HTR-8/SVneo (cell line): ENCODE measurements at regions not wholly inside any gene's neighbourhood (a gene's known extent, or its start where the extent isn't known, plus 50 kb on each side); places are given as distances from the start of the nearest gene placed in this dataset.
"Not testable (repeated sequence)": the region's sequence is repeated elsewhere in the genome, so short reads cannot be mapped to it uniquely, and the experiment has no call there.

Source experiments
- DNase-seq: peaks from one replicate; pipeline ENCODE4 v3.0.0; 2011; ENCODE audit warnings: low spot score, mixed read lengths; ENCODE audit not compliant: insufficient read length
- FAIRE-seq: peaks from 2 replicates; lab custom pipeline; 2011; peaks lifted over from hg19 to GRCh38; lab: Jason Lieb, UNC

- no peak for FAIRE-seq
- DNase-seq, result no peak
Observed at GRCh38 chr10:21463436-21463835, 62.0 kb downstream of the SKIDA1 start.

DNA sequence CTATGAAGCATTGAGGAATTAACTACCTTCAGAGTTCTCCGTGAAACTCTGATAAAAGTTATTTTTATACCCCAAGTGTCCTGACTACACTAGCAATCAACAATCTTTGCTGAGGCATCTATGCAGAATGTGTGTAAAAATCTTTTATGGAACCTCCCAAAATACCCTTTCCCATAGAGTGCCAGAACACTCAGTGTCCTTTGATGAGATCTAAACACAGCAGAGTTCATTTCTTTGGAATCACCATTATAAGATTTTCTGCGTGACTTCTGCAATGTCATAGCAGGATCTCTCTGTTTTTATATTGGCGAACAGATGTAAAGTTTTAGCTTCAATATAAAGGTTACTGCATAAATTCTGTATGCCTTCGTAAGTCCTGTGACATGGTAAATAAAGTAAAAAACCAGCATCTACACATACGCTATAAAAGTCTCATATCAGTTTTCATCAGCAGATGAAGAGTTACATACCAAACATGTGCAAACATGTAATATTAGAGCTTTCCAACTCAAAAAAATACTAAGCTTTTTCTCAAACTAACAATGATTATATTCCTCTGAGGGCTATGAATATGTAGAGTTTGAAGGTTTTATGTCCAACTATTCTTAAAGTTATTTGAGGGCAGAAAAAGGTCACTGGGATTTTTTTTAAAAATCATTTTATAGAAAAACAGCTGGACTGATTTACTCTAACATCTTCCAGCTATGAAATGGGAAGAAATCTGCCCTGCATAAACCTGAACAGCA, 67.2 kb downstream of the SKIDA1 start:
- DNase-seq (no peak), FAIRE-seq (no peak)

GRCh38 chr10:21456160-21456559, 69.3 kb downstream of the SKIDA1 start:
- FAIRE-seq, result no peak
- no peak for DNase-seq

- FAIRE-seq (no peak), DNase-seq (no peak)
Observed at GRCh38 chr10:21452203-21452602, 73.3 kb downstream of the SKIDA1 start.

- no peak for FAIRE-seq
- DNase-seq, result no peak
Observed at GRCh38 chr10:21449288-21449966, 76.1 kb downstream of the SKIDA1 start.

DNA sequence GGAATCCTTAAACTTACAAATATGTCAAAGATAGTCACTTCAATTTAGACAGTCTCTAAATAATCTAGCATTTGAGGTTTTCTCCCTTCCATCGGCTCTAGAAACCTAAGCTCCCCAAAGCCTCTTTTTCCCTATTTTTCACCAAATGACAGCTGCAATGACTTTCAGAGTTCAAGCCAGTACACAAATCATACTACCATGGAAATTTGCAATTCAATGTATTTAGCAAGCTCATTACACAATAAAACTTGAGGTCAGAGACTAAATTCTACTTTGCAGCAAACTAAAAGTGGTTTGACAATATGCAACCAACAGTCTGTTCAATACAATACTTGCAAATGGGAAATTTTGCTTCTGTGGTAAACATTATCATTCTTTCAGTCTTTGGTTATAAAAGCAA, 80.3 kb downstream of the SKIDA1 start:
- no peak for DNase-seq
- no peak for FAIRE-seq

- FAIRE-seq, result no peak
- no peak for DNase-seq
Observed at GRCh38 chr10:21441625-21442024, 83.9 kb downstream of the SKIDA1 start.

DNA sequence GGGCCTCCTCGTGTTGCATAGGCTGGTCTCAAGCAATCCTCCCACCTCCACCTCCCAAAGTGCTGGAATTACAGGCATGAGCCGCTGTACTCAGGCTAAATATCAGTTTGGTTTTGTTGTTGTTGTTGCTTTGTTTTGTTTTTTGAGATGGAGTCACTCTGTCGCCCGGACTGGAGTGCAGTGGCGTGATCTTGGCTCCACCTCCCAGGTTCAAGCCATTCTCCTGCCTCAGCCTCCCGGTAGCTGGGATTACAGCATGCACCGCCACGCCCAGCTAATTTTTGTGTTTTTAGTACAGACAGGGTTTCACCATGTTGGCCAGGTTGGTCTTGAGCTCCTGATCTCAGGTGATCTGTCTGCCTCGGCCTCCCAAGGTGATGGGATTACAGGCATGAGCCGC, 86.6 kb downstream of the SKIDA1 start:
- not testable (repeated sequence) for DNase-seq, FAIRE-seq

DNA sequence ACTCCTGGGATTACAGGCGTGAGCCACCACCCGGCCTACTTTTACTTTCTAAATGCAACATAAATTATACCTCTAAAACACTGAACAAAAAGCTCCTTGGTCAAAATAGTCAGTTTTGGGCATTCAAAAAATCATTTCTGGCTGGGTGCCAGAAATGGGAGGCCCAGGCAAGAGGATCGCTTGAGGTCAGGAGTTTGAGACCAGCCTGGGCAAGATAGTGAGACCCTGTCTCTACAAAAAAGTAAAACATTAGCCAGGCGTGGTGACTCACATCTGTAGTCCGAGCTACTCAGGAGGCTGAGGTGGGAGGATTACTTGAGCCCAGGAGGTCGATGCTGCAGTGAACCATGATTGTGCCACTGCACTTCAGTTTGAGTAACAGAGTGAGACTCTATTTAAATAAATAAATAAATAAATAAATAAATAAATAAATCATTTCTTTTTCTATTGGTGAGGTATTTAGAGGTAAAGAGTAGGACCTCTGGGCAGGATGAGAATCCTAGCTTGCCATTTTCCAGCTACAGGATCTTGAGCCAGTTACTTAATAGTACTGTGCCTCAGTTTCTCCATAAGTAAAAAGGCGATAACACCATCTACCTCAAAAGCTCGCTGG, 87.6 kb downstream of the SKIDA1 start:
- DNase-seq, result no peak
- FAIRE-seq, result no peak

- no peak for FAIRE-seq
- no peak for DNase-seq
Observed at GRCh38 chr10:21432266-21432665, 93.2 kb downstream of the SKIDA1 start.

- DNase-seq, result no peak
- FAIRE-seq, result no peak
Observed at GRCh38 chr10:21431799-21432198, 93.7 kb downstream of the SKIDA1 start.

GRCh38 chr10:21427804-21428481, 97.5 kb downstream of the SKIDA1 start:
- FAIRE-seq (no peak), DNase-seq (peak; percentile 21)

DNA sequence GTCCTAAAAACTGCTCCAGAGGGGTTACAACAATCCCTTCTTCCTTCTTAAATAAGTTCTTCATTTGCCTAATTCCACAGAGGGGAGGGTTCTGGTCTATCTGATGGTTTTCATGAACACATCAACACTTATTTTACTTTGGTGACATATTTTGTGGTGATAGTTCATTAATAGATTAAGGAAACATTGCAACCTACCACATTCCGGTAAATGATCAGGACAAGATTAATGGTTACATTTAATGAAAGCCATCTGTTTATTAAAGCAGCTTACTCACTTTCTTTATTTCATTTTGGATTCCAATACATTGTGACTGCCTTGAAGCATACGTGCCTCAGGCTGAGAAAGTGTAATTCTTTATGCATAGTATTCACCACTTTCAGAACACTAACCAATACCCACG, 101.0 kb downstream of the SKIDA1 start:
- FAIRE-seq, result no peak
- no peak for DNase-seq

DNA sequence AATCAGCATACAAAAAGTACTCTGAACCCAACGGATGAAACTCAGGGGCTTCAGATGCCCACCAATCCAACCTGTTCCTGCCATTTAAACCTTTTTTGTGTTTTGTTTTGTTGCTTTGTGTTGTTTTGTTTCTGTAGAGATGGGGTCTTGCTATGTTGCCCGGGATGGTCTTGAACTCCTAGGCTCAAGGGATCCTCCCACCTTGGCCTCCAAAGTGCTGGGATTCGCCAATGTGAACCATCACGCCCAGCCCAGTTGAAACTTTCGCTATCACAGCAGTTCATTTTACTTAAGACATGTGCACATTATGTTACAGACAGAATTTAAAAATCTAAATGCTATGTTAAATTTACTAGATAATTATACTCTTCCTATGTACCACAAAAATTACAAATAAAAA, 101.6 kb downstream of the SKIDA1 start:
- DNase-seq, result no peak
- no peak for FAIRE-seq

DNA sequence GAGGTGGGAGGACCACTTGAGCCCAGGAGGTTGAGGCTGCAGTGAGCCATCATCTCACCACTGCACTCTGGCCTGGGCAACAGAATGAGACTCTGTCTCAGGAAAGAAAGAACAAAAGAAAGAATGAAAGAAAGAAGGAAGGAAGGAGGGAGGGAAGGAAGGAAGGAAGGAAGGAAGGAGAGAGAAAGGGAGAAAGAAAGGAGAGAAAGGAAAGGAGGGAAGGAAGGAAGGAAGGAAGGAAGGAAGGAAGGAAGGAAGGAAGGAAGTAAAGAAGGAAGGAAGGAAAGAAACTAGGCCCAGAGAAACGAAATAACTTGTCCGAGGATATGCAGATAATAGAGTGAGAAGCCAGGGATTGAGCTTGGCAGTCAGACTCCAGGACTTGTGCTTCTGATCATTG, 102.1 kb downstream of the SKIDA1 start:
- DNase-seq (no peak), FAIRE-seq (no peak)

DNA sequence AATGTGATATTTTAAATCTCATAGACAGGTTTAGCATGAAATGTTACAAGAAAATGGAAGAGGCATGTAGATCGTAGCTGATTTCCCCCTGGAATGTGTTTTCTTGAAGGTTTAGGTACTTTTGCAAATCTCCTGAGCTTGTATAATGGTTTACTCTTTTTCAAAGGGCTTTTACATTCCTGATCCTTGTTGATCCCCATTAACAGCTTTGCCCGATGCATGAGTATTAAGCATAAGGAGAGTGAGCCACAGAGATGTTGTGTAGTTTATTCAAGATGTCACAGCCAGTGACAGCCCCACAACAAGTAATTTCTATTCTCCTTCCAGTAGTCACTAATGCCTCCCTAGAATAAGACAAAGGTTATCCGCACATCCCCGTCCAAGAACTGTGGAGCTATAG, 103.7 kb downstream of the SKIDA1 start:
- FAIRE-seq (no peak), DNase-seq (no peak)

GRCh38 chr10:21421016-21421415, 104.5 kb downstream of the SKIDA1 start:
- no peak for FAIRE-seq
- DNase-seq, result no peak

- DNase-seq, FAIRE-seq: not testable (repeated sequence)
Observed at GRCh38 chr10:21418981-21419576, 106.4 kb downstream of the SKIDA1 start.

- no peak for FAIRE-seq
- DNase-seq, result no peak
Observed at GRCh38 chr10:21417172-21417712, 108.2 kb downstream of the SKIDA1 start.

DNA sequence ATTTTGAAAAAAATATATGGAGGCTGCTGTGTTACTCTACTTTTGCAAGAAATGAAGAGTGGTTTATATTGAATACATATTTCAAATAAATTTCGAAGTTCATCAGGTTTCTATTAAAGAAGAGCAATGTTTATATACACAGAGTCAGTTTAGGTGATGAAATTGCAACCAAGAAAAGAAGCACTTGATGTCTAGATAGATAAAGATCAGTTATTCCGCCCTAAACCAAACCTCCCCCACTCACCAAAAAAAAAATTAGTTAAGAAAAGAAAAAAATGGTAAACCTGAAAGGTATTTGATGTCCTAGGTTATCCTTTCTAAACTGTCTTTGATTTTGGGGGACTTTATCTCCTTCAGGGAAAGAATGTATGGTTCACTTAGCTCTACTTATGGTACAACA, 111.8 kb downstream of the SKIDA1 start:
- DNase-seq (no peak), FAIRE-seq (no peak)
